IMR-90 (cell line): ENCODE measurements at regions not wholly inside any gene's neighbourhood (a gene's known extent, or its start where the extent isn't known, plus 50 kb on each side); places are given as distances from the start of the nearest gene placed in this dataset.

Experiments
- CHD1 ChIP-seq: IDR thresholded peaks from 2 replicates; pipeline ENCODE4 v1.6.1; 2012; ENCODE audit warnings: low read depth, low read length, improper control_type of control experiment
- CTCF ChIP-seq: conservative IDR thresholded peaks from 2 replicates; pipeline ENCODE4 v1.5.1; 2012; ENCODE audit warnings: mild to moderate bottlenecking, low read depth, low read length, improper control_type of control experiment
- ELK1 ChIP-seq: fragments of 150-350 bp; IDR thresholded peaks from 2 replicates; pipeline ENCODE4 v1.6.1; 2016; ENCODE audit warnings: low read depth, mild to moderate bottlenecking, low read length, moderate library complexity, borderline replicate concordance
- FOS ChIP-seq: fragments of 150-350 bp; IDR thresholded peaks from 2 replicates; pipeline ENCODE4 v1.6.1; 2016; ENCODE audit warnings: low read depth, low read length
- MAFK ChIP-seq: IDR thresholded peaks from 2 replicates; pipeline ENCODE4 v1.6.1; 2012; ENCODE audit warnings: low read depth, low read length, improper control_type of control experiment
- MAZ ChIP-seq: IDR thresholded peaks from 2 replicates; pipeline ENCODE4 v1.6.1; 2012; ENCODE audit warnings: low read depth, mild to moderate bottlenecking, low read length, improper control_type of control experiment, moderate library complexity, borderline replicate concordance
- POLR2A ChIP-seq: IDR thresholded peaks from 2 replicates; pipeline ENCODE4 v1.6.1; 2012; ENCODE audit warnings: mild to moderate bottlenecking, low read depth, low read length
- RAD21 ChIP-seq: IDR thresholded peaks from 2 replicates; pipeline ENCODE4 v1.6.1; 2012; ENCODE audit warnings: low read length, improper control_type of control experiment
- RCOR1 ChIP-seq: IDR thresholded peaks from 2 replicates; pipeline ENCODE4 v1.6.1; 2012; ENCODE audit warnings: mild to moderate bottlenecking, low read length, improper control_type of control experiment; ENCODE audit not compliant: insufficient replicate concordance
- RFX5 ChIP-seq: IDR thresholded peaks from 2 replicates; pipeline ENCODE4 v1.8.0; 2012; ENCODE audit warnings: low read depth, mild to moderate bottlenecking, low read length, moderate library complexity

- no peak for TF ChIP-seq CTCF
- no peak for TF ChIP-seq ELK1
- no peak for TF ChIP-seq CHD1
- no peak for TF ChIP-seq MAZ
- no peak for TF ChIP-seq FOS
- TF ChIP-seq RFX5, result no peak
- TF ChIP-seq MAFK, result no peak
- TF ChIP-seq POLR2A, result no peak
- TF ChIP-seq RCOR1, result no peak
- TF ChIP-seq RAD21, result no peak
Measured at GRCh38 chr14:37945959-37946358, 261.7 kb upstream of the SSTR1 start.
